Thyroid gland (tissue), 4 donors: ENCODE measurements at regions not wholly inside any gene's neighbourhood (a gene's known extent, or its start where the extent isn't known, plus 50 kb on each side); places are given as distances from the start of the nearest gene placed in this dataset.

ENCODE experiments used
- CTCF ChIP-seq, 6 experiments: fragments of 200-600 bp in 3 of 6; fragments of 450-650 bp in 3 of 6; sonication (generic) in 3 of 6; IDR thresholded peaks; one replicate each; pipeline ENCODE4 v1.5.1; 2016 to 2019; ENCODE audit warnings: antibody characterized with exemption in 6 of 6, mild to moderate bottlenecking in 2 of 6, inconsistent platforms in 1 of 6, moderate library complexity in 1 of 6
- POLR2A ChIP-seq, 2 donors: fragments of 450-650 bp; IDR thresholded peaks; one replicate each; pipeline ENCODE4 v1.6.1; 2017; ENCODE audit warnings: antibody characterized with exemption in 2 of 2, mild to moderate bottlenecking in 2 of 2, moderate library complexity in 1 of 2

DNA sequence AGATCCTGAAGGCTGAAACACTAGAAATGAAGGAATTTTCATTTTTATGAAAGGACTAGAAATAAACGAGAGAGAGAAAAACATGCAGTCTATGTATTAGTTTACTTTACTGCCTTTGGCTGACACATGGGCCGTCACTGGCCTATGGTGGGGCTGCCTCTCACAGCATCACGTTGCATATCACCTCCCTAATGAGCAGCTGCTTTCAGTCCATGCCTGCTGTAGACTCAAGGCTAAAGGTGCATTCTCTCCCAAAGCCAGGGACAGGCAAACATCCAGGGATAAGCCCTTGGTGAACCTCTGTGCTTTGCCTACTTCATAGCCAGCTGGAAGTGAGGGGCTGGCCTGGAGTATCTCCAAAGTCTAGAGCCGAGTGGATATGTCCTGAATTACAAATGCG is 359.4 kb downstream of the GPAM start:
- TF ChIP-seq CTCF (IDR thresholded peaks at IDR 0.05) (no peak), POLR2A (IDR thresholded peaks at IDR 0.05) (no peak)
